ENCODE measurements at regions not wholly inside any gene's neighbourhood (a gene's known extent, or its start where the extent isn't known, plus 50 kb on each side); places are given as distances from the start of the nearest gene placed in this dataset.
A peak's percentile ranks its signal among the peaks of the same experiment; 100 is the strongest.
"Not testable (repeated sequence)": the region's sequence is repeated elsewhere in the genome, so short reads cannot be mapped to it uniquely, and the experiment has no call there.

GRCh38 chr22:22346401-22347107 is 102.0 kb downstream of the VPREB1 start:
- no peak for DNase-seq (ENCODE audit: low read depth)

- DNase-seq (ENCODE audit: low read depth): no peak
Observed at GRCh38 chr22:22348127-22348814, 103.7 kb downstream of the VPREB1 start.

GRCh38 chr22:22348815-22349454 is 104.3 kb downstream of the VPREB1 start:
- no peak for DNase-seq (ENCODE audit: low read depth)

GRCh38 chr22:22349455-22349836 is 104.9 kb downstream of the VPREB1 start:
- DNase-seq (ENCODE audit: low read depth): no peak

- no peak for DNase-seq (ENCODE audit: low read depth)
Observed at GRCh38 chr22:22351366-22351765, 106.8 kb downstream of the VPREB1 start.

- DNase-seq (ENCODE audit: low read depth): no peak
Observed at GRCh38 chr22:22352371-22352999, 107.9 kb downstream of the VPREB1 start.

GRCh38 chr22:22355096-22355834 is 110.7 kb downstream of the VPREB1 start:
- no peak for DNase-seq (ENCODE audit: low read depth)

- DNase-seq (ENCODE audit: low read depth): peak; percentile 75
Observed at GRCh38 chr22:22357024-22357883, 112.7 kb downstream of the VPREB1 start.

GRCh38 chr22:22358152-22358551 is 113.6 kb downstream of the VPREB1 start:
- DNase-seq (ENCODE audit: low read depth): no peak

GRCh38 chr22:22358686-22359085 is 114.1 kb downstream of the VPREB1 start:
- no peak for DNase-seq (ENCODE audit: low read depth)

GRCh38 chr22:22359465-22359864 is 114.9 kb downstream of the VPREB1 start:
- no peak for DNase-seq (ENCODE audit: low read depth)

GRCh38 chr22:22360014-22360413 is 115.4 kb downstream of the VPREB1 start:
- DNase-seq (ENCODE audit: low read depth): no peak

GRCh38 chr22:22362311-22362710 is 117.7 kb downstream of the VPREB1 start:
- DNase-seq (ENCODE audit: low read depth): no peak

- no peak for DNase-seq (ENCODE audit: low read depth)
Observed at GRCh38 chr22:22362936-22363335, 118.3 kb downstream of the VPREB1 start.

- no peak for DNase-seq (ENCODE audit: low read depth)
Observed at GRCh38 chr22:22364207-22364606, 119.6 kb downstream of the VPREB1 start.

GRCh38 chr22:22366537-22366936 is 122.0 kb downstream of the VPREB1 start:
- DNase-seq (ENCODE audit: low read depth): no peak

GRCh38 chr22:22368516-22368915 is 123.9 kb downstream of the VPREB1 start:
- DNase-seq (ENCODE audit: low read depth): no peak

- not testable (repeated sequence) for DNase-seq (ENCODE audit: low read depth)
Observed at GRCh38 chr22:22369219-22369963, 124.8 kb downstream of the VPREB1 start.

- DNase-seq (ENCODE audit: low read depth): no peak
Observed at GRCh38 chr22:22369964-22370270, 125.3 kb downstream of the VPREB1 start.

GRCh38 chr22:22371031-22371541 is 126.5 kb downstream of the VPREB1 start:
- no peak for DNase-seq (ENCODE audit: low read depth)

Measured in activated T-cell treated with anti-CD3 and anti-CD28 coated beads for 48 hours (primary cell).